ENCODE measurements at regions not wholly inside any gene's neighbourhood (a gene's known extent, or its start where the extent isn't known, plus 50 kb on each side); places are given as distances from the start of the nearest gene placed in this dataset.

DNA sequence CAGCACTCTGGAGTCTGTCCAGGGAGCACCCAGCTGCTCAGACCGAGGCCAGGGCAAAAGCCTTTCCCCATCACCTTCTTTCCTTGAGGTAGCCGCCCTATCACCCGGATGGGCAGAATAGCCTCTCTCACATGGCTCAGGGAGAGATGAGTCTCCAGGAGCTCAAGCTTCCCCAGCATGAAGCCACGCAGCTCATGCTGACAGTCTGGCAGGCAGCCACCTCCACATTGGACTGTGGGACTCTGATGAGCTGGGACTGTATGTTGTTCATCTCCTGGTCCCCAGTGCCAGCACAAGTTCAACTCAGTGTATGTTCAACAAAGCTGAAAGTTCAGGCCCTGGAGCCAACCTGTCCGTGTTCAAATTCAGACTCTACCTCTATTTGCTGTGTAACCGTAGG is 75.2 kb upstream of the ZC3H12A start:
- 70 to 73% methylated on average over 5 to 6 of the region's 6 CpGs for WGBS, 2 donors
- Histone ChIP-seq H3K27me3 (no peaks in the 10 kb centered on the region), H3K4me3 (no peak overlapping the region), H3K27ac (no peak overlapping the region), H3K9me3 (no peaks in the 10 kb centered on the region), H3K4me1 (no peaks in the 10 kb centered on the region), H3K36me3 (ENCODE audit: low read depth, missing control alignments) (no peaks in the 10 kb centered on the region)
- DNase-seq: no peak
- intact Hi-C loops (cut with DNase I; ENCODE audit: low total_unique reads): no loop called here
- TF ChIP-seq, protein P1, sequence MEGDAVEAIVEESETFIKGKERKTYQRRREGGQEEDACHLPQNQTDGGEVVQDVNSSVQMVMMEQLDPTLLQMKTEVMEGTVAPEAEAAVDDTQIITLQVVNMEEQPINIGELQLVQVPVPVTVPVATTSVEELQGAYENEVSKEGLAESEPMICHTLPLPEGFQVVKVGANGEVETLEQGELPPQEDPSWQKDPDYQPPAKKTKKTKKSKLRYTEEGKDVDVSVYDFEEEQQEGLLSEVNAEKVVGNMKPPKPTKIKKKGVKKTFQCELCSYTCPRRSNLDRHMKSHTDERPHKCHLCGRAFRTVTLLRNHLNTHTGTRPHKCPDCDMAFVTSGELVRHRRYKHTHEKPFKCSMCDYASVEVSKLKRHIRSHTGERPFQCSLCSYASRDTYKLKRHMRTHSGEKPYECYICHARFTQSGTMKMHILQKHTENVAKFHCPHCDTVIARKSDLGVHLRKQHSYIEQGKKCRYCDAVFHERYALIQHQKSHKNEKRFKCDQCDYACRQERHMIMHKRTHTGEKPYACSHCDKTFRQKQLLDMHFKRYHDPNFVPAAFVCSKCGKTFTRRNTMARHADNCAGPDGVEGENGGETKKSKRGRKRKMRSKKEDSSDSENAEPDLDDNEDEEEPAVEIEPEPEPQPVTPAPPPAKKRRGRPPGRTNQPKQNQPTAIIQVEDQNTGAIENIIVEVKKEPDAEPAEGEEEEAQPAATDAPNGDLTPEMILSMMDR (IDR thresholded peaks at IDR 0.05): no peak
- no peak for TF ChIP-seq POLR2A (IDR thresholded peaks at IDR 0.05)

DNA sequence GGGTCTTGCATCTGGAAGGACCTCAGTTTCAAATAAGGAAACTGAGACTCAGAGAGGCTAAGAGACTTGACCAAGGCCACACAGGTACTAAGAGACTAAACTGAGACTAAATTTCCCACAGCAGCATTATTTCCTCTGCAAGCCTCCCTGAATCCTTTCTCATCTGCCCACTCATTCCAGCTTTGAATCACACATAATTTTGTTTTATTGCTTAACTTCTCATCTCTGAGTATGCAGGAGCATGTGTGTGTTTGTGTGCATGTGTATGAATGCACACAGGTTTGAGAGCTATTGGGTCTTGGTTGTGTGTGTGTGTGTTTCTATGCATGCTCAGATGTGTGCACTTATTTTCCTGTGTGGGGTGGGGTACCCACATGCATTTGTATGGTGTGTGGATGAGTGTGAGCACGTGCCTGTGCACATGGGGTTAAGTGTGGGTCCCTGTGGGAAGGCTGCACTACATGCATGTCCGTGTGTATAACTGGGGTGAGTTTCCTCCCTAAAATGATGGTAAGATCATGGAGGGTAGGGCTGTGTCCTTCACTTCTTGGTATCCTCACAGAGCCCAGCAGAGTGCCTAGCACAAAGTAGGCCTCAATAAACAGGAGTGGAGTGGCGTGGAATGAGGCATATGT is 74.4 kb upstream of the ZC3H12A start:
- no peaks in the 10 kb centered on the region for H3K4me1 ChIP-seq
- H3K27ac ChIP-seq: no peak overlapping the region
- TF ChIP-seq POLR2A (IDR thresholded peaks at IDR 0.05): no peak
- TF ChIP-seq, protein P1 (IDR thresholded peaks at IDR 0.05): no peak
- intact Hi-C loops (cut with DNase I; ENCODE audit: low total_unique reads): no loop called here
- no peak overlapping the region for H3K4me3 ChIP-seq
- H3K36me3 ChIP-seq (ENCODE audit: low read depth, missing control alignments): no peaks in the 10 kb centered on the region
- no peaks in the 10 kb centered on the region for H3K27me3 ChIP-seq
- DNase-seq: no peak
- H3K9me3 ChIP-seq: no peaks in the 10 kb centered on the region
- 66 to 84% methylated on average over 3 of the region's 3 CpGs for WGBS, 2 donors

DNA sequence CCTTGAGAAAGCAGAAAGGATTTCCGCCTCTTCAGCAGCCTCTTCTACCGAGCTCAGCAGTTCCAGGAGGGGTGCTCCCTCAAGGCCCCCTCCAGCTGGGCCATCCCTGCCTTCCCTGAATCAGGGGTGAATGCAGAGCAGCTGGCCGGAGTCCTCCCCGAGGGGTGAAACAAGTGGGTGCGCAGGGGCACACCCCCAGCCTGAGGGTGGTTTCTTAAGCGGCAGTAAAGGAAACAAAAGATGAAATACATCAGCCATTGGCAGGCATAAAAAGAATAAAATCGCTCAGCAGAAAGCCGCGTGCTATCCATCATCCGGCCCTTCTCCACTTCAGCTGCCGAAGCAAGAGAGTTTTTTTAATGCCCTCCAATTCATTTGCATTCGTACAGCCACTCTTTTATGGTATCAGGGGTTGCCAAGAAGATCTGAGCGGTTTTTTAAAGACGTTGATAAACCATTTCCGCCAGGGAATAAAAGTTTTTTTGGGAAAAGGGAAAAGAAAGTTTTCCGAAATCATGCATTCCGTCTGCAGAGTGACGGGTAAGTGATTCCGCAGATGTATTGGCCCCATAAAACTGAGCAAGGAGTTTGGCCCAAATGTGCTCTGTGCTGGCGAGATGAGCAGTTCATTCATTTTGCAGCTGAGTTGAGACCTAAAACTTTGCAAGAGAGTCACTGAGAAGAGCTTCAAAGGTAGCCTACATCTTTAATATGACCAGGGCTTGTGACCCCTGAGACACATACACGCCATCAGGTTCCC is 73.7 kb upstream of the ZC3H12A start:
- WGBS, 2 donors: 74 to 79% methylated on average over 21 of the region's 21 CpGs
- H3K4me3 ChIP-seq: no peak overlapping the region
- H3K9me3 ChIP-seq: no peaks in the 10 kb centered on the region
- H3K4me1 ChIP-seq: no peaks in the 10 kb centered on the region
- H3K27me3 ChIP-seq: no peaks in the 10 kb centered on the region
- H3K36me3 ChIP-seq (ENCODE audit: low read depth, missing control alignments): no peaks in the 10 kb centered on the region
- TF ChIP-seq POLR2A (IDR thresholded peaks at IDR 0.05): no peak
- intact Hi-C loops (cut with DNase I; ENCODE audit: low total_unique reads): no loop called here
- DNase-seq: no peak
- H3K27ac ChIP-seq: no peak overlapping the region

DNA sequence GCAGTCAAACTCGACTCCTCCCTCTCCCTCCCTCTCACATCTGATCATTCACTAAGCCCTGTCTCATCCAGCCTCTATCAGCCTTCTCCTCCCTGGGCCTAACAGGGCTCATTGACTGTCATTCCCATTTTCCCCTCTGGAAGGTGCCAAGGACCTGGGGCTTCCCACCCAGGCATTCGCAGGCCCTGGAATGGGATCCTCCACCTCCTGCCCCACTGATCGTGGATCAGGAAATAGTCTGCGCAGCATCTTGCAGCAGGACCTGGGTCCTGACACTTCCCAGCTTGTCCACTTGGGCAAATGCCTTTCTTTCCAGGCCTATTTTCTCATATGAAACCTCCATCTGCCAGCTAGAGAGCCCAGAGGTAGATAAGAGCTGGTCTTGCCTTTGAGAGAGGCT is 71.2 kb upstream of the ZC3H12A start:
- Histone ChIP-seq H3K27me3 (no peaks in the 10 kb centered on the region), H3K27ac (no peak overlapping the region), H3K4me3 (no peak overlapping the region), H3K4me1 (no peaks in the 10 kb centered on the region), H3K9me3 (no peaks in the 10 kb centered on the region), H3K36me3 (ENCODE audit: low read depth, missing control alignments) (no peaks in the 10 kb centered on the region)
- no peak for TF ChIP-seq POLR2A (IDR thresholded peaks at IDR 0.05)
- TF ChIP-seq, protein P1 (IDR thresholded peaks at IDR 0.05): no peak
- DNase-seq: no peak
- WGBS, 2 donors: 83% methylated on average over 4 of the region's 4 CpGs
- intact Hi-C loops (cut with DNase I; ENCODE audit: low total_unique reads): no loop called here

DNA sequence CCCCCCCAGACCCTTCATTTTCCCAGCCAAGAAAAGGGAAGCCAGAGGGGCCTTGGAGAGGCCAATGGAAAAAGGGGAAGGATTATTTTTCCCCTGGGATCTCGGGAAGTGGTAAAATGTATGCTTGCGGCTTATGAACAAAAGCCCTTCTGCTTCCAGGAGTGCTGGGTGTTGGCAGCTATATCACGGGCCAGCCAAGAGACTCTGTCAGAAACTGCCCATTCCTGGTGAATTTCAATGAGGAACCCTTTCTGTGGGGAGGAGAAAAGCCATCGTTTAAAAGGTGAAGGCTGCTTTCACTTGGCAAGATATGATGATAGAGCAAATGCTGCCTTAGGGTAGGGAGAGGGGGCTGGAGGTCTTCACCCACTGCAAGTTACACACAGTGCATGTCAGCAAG is 69.7 kb upstream of the ZC3H12A start:
- no peaks in the 10 kb centered on the region for H3K27me3 ChIP-seq
- no peak overlapping the region for H3K27ac ChIP-seq
- TF ChIP-seq, protein P1 (IDR thresholded peaks at IDR 0.05): no peak
- no peak for TF ChIP-seq POLR2A (IDR thresholded peaks at IDR 0.05)
- no peak overlapping the region for H3K4me3 ChIP-seq
- no peak for DNase-seq
- 63 to 76% methylated on average over 4 of the region's 4 CpGs for WGBS, 2 donors
- H3K36me3 ChIP-seq (ENCODE audit: low read depth, missing control alignments): no peaks in the 10 kb centered on the region
- no peaks in the 10 kb centered on the region for H3K4me1 ChIP-seq
- intact Hi-C loops (cut with DNase I; ENCODE audit: low total_unique reads): no loop called here
- no peaks in the 10 kb centered on the region for H3K9me3 ChIP-seq

All from testis (tissue), 2 donors.